Caco-2 (cell line): ENCODE measurements at regions not wholly inside any gene's neighbourhood (a gene's known extent, or its start where the extent isn't known, plus 50 kb on each side); places are given as distances from the start of the nearest gene placed in this dataset.

Experiments used
- BruUV-seq: library from RNA; stranded (reverse); fragments of 400-500 nt; replicated peaks from 2 replicates; lab custom pipeline; 2021; lab: Mats Ljungman, UMichigan
- CTCF ChIA-PET: fragments of 300-600 bp; sonication (Branson Sonifier 250); formaldehyde crosslinking; loops from one replicate; lab custom pipeline; 2022; ENCODE audit warnings: antibody characterized with exemption; lab: Charles Lee
- POLR2A ChIA-PET: fragments of 300-600 bp; sonication (Branson Sonifier 250); formaldehyde crosslinking; loops from one replicate; lab custom pipeline; 2022; ENCODE audit warnings: antibody characterized with exemption; lab: Charles Lee
- DNase-seq, 2 experiments: peaks; one replicate each; pipeline versions ENCODE4 v3.0.0 to v3.0.0-alpha.2; 2020 to 2022
- H3K27me3 ChIP-seq: replicated peaks from 2 replicates; pipeline ENCODE4 v1.6.0; 2011; ENCODE audit warnings: low read length; ENCODE audit not compliant: control insufficient read depth, insufficient read depth
- H3K36me3 ChIP-seq: 2 replicates; pipeline ENCODE4 v1.5.1; 2011; ENCODE audit warnings: low read length; ENCODE audit not compliant: control insufficient read depth, insufficient read depth
- H3K4me1 ChIP-seq: fragments of 250-450 bp; sonication (Bioruptor Pico); 2 replicates; pipeline ENCODE4 v1.5.1; 2020; ENCODE audit warnings: mild to moderate bottlenecking
- H3K4me3 ChIP-seq: 2 replicates; pipeline ENCODE4 v1.5.1; 2011; ENCODE audit warnings: low read depth, mild to moderate bottlenecking, control low read depth, low read length
- H3K9me3 ChIP-seq: fragments of 250-450 bp; sonication (Bioruptor Pico); 2 replicates; pipeline ENCODE4 v1.5.1; 2020; ENCODE audit warnings: mild to moderate bottlenecking, moderate library complexity
- H3K27ac Mint-ChIP-seq: one replicate; pipeline ENCODE4 v1.8.0; 2022; ENCODE audit warnings: mixed read lengths; ENCODE audit not compliant: unreplicated experiment
- H3K27me3 Mint-ChIP-seq: one replicate; pipeline ENCODE4 v1.8.0; 2022; ENCODE audit warnings: mixed read lengths; ENCODE audit not compliant: insufficient read depth, unreplicated experiment
- H3K36me3 Mint-ChIP-seq: one replicate; pipeline ENCODE4 v1.8.0; 2022; ENCODE audit warnings: mild to moderate bottlenecking, mixed read lengths; ENCODE audit not compliant: insufficient read depth, unreplicated experiment
- H3K4me1 Mint-ChIP-seq: one replicate; pipeline ENCODE4 v1.8.0; 2022; ENCODE audit warnings: low read depth, mixed read lengths; ENCODE audit not compliant: unreplicated experiment
- H3K4me3 Mint-ChIP-seq: one replicate; pipeline ENCODE4 v1.8.0; 2022; ENCODE audit warnings: mild to moderate bottlenecking, moderate library complexity, mixed read lengths; ENCODE audit not compliant: unreplicated experiment
- H3K9me3 Mint-ChIP-seq: one replicate; pipeline ENCODE4 v1.8.0; 2022; ENCODE audit warnings: mixed read lengths; ENCODE audit not compliant: unreplicated experiment
- CTCF ChIP-seq, 2 experiments: fragments of 200-600 bp in 1 of 2; IDR thresholded peaks; 1 replicate in 1 of 2; 2 replicates in 1 of 2; pipeline versions ENCODE4 v1.5.1 to v1.8.0; 2011 to 2022; ENCODE audit warnings: antibody characterized with exemption in 1 of 2, control low read depth in 1 of 2, inconsistent platforms in 1 of 2, low read depth in 1 of 2, low read length in 1 of 2, mild to moderate bottlenecking in 1 of 2, moderate library complexity in 1 of 2; ENCODE audit not compliant: insufficient read depth in 1 of 2, severe bottlenecking in 1 of 2, unreplicated experiment in 1 of 2
- intact Hi-C: fragments of 100-400 bp; cut with micrococcal nuclease; formaldehyde crosslinking; loops from one replicate; pipeline ENCODE4 v1.10.0; 2022; ENCODE audit not compliant: unreplicated experiment

GRCh38 chr14:71395151-71395604 is 487.9 kb downstream of the PCNX1 start:
- Mint-ChIP-seq H3K27ac (no peak overlapping the region), H3K4me1 (peaks cover 18% of the 10 kb centered on the region), H3K9me3 (no peaks in the 10 kb centered on the region), H3K36me3 (peaks cover 13% of the 10 kb centered on the region), H3K27me3 (no peaks in the 10 kb centered on the region), H3K4me3 (no peak overlapping the region)
- H3K4me3 ChIP-seq: no peak overlapping the region
- TF ChIP-seq CTCF (IDR thresholded peaks at IDR 0.05; ENCODE audit: insufficient read depth in 1 of 2, low read depth in 1 of 2, low read length in 1 of 2, severe bottlenecking in 1 of 2, unreplicated experiment in 1 of 2): no peak
- no peaks in the 10 kb centered on the region for H3K9me3 ChIP-seq
- ChIA-PET POLR2A (no interaction called here), CTCF (interaction anchor here (1.0 kb wide), 1 partner anchor 8 kb away, joined by 3 read pairs; no protein-coding TSS in a partner anchor)
- H3K27me3 ChIP-seq: no peaks in the 10 kb centered on the region
- DNase-seq: no peak
- H3K4me1 ChIP-seq: 0 out of 2 replicates have a peak, but pooled peaks cover 8% of the 10 kb centered on the region
- no peaks in the 10 kb centered on the region for H3K36me3 ChIP-seq
- no TSS peak for BruUV-seq
- intact Hi-C loops: no loop called here

- Histone ChIP-seq H3K9me3 (no peaks in the 10 kb centered on the region), H3K36me3 (no peaks in the 10 kb centered on the region), H3K4me1 (0 out of 2 replicates have a peak, but pooled peaks cover 8% of the 10 kb centered on the region), H3K4me3 (no peak overlapping the region), H3K27me3 (no peaks in the 10 kb centered on the region)
- no peak overlapping the region for H3K4me3 Mint-ChIP-seq
- ChIA-PET CTCF (interaction anchor here (1.0 kb wide), 1 partner anchor 8 kb away, joined by 3 read pairs; no protein-coding TSS in a partner anchor), POLR2A (no interaction called here)
- intact Hi-C loops: no loop called here
- H3K27ac Mint-ChIP-seq: no peak overlapping the region
- no TSS peak for BruUV-seq
- peaks cover 18% of the 10 kb centered on the region for H3K4me1 Mint-ChIP-seq
- H3K27me3 Mint-ChIP-seq: no peaks in the 10 kb centered on the region
- peaks cover 13% of the 10 kb centered on the region for H3K36me3 Mint-ChIP-seq
- no peak for DNase-seq
- TF ChIP-seq CTCF (IDR thresholded peaks at IDR 0.05; ENCODE audit: insufficient read depth in 1 of 2, low read depth in 1 of 2, low read length in 1 of 2, severe bottlenecking in 1 of 2, unreplicated experiment in 1 of 2): no peak
- H3K9me3 Mint-ChIP-seq: no peaks in the 10 kb centered on the region
Measured at GRCh38 chr14:71395636-71396035, 488.4 kb downstream of the PCNX1 start.

- Histone ChIP-seq H3K9me3 (no peaks in the 10 kb centered on the region), H3K27me3 (no peaks in the 10 kb centered on the region), H3K4me3 (no peak overlapping the region), H3K36me3 (no peaks in the 10 kb centered on the region), H3K4me1 (0 out of 2 replicates have a peak, but pooled peaks cover 8% of the 10 kb centered on the region)
- TF ChIP-seq CTCF (IDR thresholded peaks at IDR 0.05; ENCODE audit: insufficient read depth in 1 of 2, low read depth in 1 of 2, low read length in 1 of 2, severe bottlenecking in 1 of 2, unreplicated experiment in 1 of 2): no peak
- intact Hi-C loops: no loop called here
- H3K9me3 Mint-ChIP-seq: no peaks in the 10 kb centered on the region
- ChIA-PET CTCF (no interaction called here), POLR2A (no interaction called here)
- no peak overlapping the region for H3K27ac Mint-ChIP-seq
- BruUV-seq: no TSS peak
- H3K36me3 Mint-ChIP-seq: peaks cover 13% of the 10 kb centered on the region
- peaks cover 18% of the 10 kb centered on the region for H3K4me1 Mint-ChIP-seq
- H3K4me3 Mint-ChIP-seq: no peak overlapping the region
- H3K27me3 Mint-ChIP-seq: no peaks in the 10 kb centered on the region
- DNase-seq: no peak
Measured at GRCh38 chr14:71396050-71396677, 488.9 kb downstream of the PCNX1 start.
